WTC11 (cell line): ENCODE measurements at regions not wholly inside any gene's neighbourhood (a gene's known extent, or its start where the extent isn't known, plus 50 kb on each side); places are given as distances from the start of the nearest gene placed in this dataset.

Experiments
- ATAC-seq: fragments of 200-7000 bp; cut with Tn5 transposase; 2 replicates; pipeline ENCODE4 v1.10.0; 2021; ENCODE audit warnings: mild to moderate bottlenecking, moderate library complexity
- CTCF ChIA-PET: fragments of 300-600 bp; sonication (Branson Sonifier 250); formaldehyde crosslinking; loops from one replicate; lab custom pipeline; 2021; ENCODE audit warnings: antibody characterized with exemption; lab: Charles Lee
- POLR2A ChIA-PET: fragments of 350-600 bp; sonication (Branson Sonifier 250); formaldehyde crosslinking; loops from one replicate; lab custom pipeline; 2021; ENCODE audit warnings: antibody characterized with exemption; lab: Charles Lee
- DNase-seq: peaks from one replicate; pipeline ENCODE4 v3.0.0; 2021; ENCODE audit warnings: low spot score
- H3K27ac Mint-ChIP-seq: 2 replicates; pipeline ENCODE4 v1.8.0; 2021; ENCODE audit warnings: mixed read lengths
- H3K27me3 Mint-ChIP-seq: 2 replicates; pipeline ENCODE4 v1.8.0; 2021; ENCODE audit warnings: low read depth, mild to moderate bottlenecking, moderate library complexity, mixed read lengths
- H3K36me3 Mint-ChIP-seq: 2 replicates; pipeline ENCODE4 v1.8.0; 2021; ENCODE audit warnings: mixed read lengths
- H3K4me1 Mint-ChIP-seq: 2 replicates; pipeline ENCODE4 v1.8.0; 2022; ENCODE audit warnings: mixed read lengths
- H3K4me3 Mint-ChIP-seq: 2 replicates; pipeline ENCODE4 v1.8.0; 2021; ENCODE audit warnings: mild to moderate bottlenecking, moderate library complexity, mixed read lengths
- H3K9me3 Mint-ChIP-seq: 2 replicates; pipeline ENCODE4 v1.8.0; 2021; ENCODE audit warnings: mixed read lengths
- CBFB ChIP-seq: sonication (generic); formaldehyde crosslinking; IDR thresholded peaks from 2 replicates; pipeline ENCODE4 v1.8.1; 2022; ENCODE audit warnings: mild to moderate bottlenecking, low read depth, missing genetic modification reagents
- CREM ChIP-seq: sonication (generic); formaldehyde crosslinking; IDR thresholded peaks from 2 replicates; pipeline ENCODE4 v1.8.1; 2022; ENCODE audit warnings: mild to moderate bottlenecking, missing genetic modification reagents, moderate library complexity
- FOXJ3 ChIP-seq: sonication (generic); formaldehyde crosslinking; IDR thresholded peaks from 2 replicates; pipeline ENCODE4 v1.9.0; 2021; ENCODE audit warnings: missing genetic modification reagents, mild to moderate bottlenecking, borderline replicate concordance
- FOXK1 ChIP-seq: sonication (generic); formaldehyde crosslinking; IDR thresholded peaks from 2 replicates; pipeline ENCODE4 v1.8.0; 2022; ENCODE audit warnings: mild to moderate bottlenecking, moderate library complexity, missing genetic modification reagents
- HMGA2 ChIP-seq: fragments of 250-450 bp; sonication (Bioruptor Pico); IDR thresholded peaks from 2 replicates; pipeline ENCODE4 v1.4.0; 2021; ENCODE audit warnings: mild to moderate bottlenecking, moderate library complexity
- IRF2 ChIP-seq: sonication (generic); formaldehyde crosslinking; IDR thresholded peaks from 2 replicates; pipeline ENCODE4 v1.8.0; 2022; ENCODE audit warnings: low read depth, missing genetic modification reagents, borderline replicate concordance
- NFYB ChIP-seq: sonication (generic); formaldehyde crosslinking; conservative IDR thresholded peaks from 2 replicates; pipeline ENCODE4 v1.8.0; 2022; ENCODE audit warnings: low read depth, missing genetic modification reagents
- NR1H2 ChIP-seq: sonication (generic); formaldehyde crosslinking; IDR thresholded peaks from 2 replicates; pipeline ENCODE4 v1.9.0; 2021; ENCODE audit warnings: mild to moderate bottlenecking, moderate library complexity, missing genetic modification reagents
- NR2C2 ChIP-seq: sonication (generic); formaldehyde crosslinking; IDR thresholded peaks from 2 replicates; pipeline ENCODE4 v1.8.0; 2022; ENCODE audit warnings: mild to moderate bottlenecking, missing genetic modification reagents
- PRRX2 ChIP-seq: fragments of 250-450 bp; sonication (Bioruptor Pico); IDR thresholded peaks from 2 replicates; pipeline ENCODE4 v1.8.0; 2021; ENCODE audit warnings: mild to moderate bottlenecking
- RELA ChIP-seq: sonication (generic); formaldehyde crosslinking; IDR thresholded peaks from 2 replicates; pipeline ENCODE4 v1.8.1; 2022; ENCODE audit warnings: missing genetic modification reagents, mild to moderate bottlenecking, borderline replicate concordance
- SMAD3 ChIP-seq: sonication (generic); formaldehyde crosslinking; IDR thresholded peaks from 2 replicates; pipeline ENCODE4 v1.8.0; 2022; ENCODE audit warnings: missing genetic modification reagents, mild to moderate bottlenecking, borderline replicate concordance
- SOX15 ChIP-seq: fragments of 250-450 bp; sonication (Bioruptor Pico); IDR thresholded peaks from 2 replicates; pipeline ENCODE4 v1.9.0; 2021; ENCODE audit warnings: mild to moderate bottlenecking
- TEAD1 ChIP-seq: sonication (generic); formaldehyde crosslinking; IDR thresholded peaks from 2 replicates; pipeline ENCODE4 v1.8.0; 2022; ENCODE audit warnings: mild to moderate bottlenecking, missing genetic modification reagents
- TEAD4 ChIP-seq: sonication (generic); formaldehyde crosslinking; IDR thresholded peaks from 2 replicates; pipeline ENCODE4 v1.8.0; 2022; ENCODE audit warnings: mild to moderate bottlenecking, missing genetic modification reagents
- ZNF121 ChIP-seq: sonication (generic); formaldehyde crosslinking; IDR thresholded peaks from 2 replicates; pipeline ENCODE4 v1.8.0; 2023; ENCODE audit warnings: missing genetic modification reagents
- ZNF219 ChIP-seq: sonication (generic); formaldehyde crosslinking; IDR thresholded peaks from 2 replicates; pipeline ENCODE4 v1.8.0; 2023; ENCODE audit warnings: missing genetic modification reagents, mild to moderate bottlenecking, borderline replicate concordance
- ZNF263 ChIP-seq: sonication (generic); formaldehyde crosslinking; IDR thresholded peaks from 2 replicates; pipeline ENCODE4 v1.8.1; 2022; ENCODE audit warnings: low read depth, mild to moderate bottlenecking, moderate library complexity, missing genetic modification reagents
- ZNF396 ChIP-seq: fragments of 250-450 bp; sonication (Bioruptor Pico); IDR thresholded peaks from 2 replicates; pipeline ENCODE4 v1.8.0; 2021; ENCODE audit warnings: mild to moderate bottlenecking, moderate library complexity, borderline replicate concordance
- ZNF423 ChIP-seq: fragments of 250-450 bp; sonication (Bioruptor Pico); IDR thresholded peaks from 2 replicates; pipeline ENCODE4 v2.1.2; 2022; ENCODE audit warnings: mild to moderate bottlenecking, moderate library complexity
- ZNF671 ChIP-seq: fragments of 250-450 bp; sonication (Bioruptor Pico); IDR thresholded peaks from 2 replicates; pipeline ENCODE4 v1.8.0; 2021; ENCODE audit warnings: mild to moderate bottlenecking
- TF ChIP-seq, protein P1 (sequence below): sonication (generic); formaldehyde crosslinking; IDR thresholded peaks from 2 replicates; pipeline ENCODE4 v1.8.0; 2023; ENCODE audit warnings: missing genetic modification reagents, mild to moderate bottlenecking, borderline replicate concordance
- TF ChIP-seq, protein P2 (sequence below): sonication (generic); formaldehyde crosslinking; IDR thresholded peaks from 2 replicates; pipeline ENCODE4 v1.8.1; 2023; ENCODE audit warnings: mild to moderate bottlenecking, missing genetic modification reagents
- TF ChIP-seq, protein P3 (sequence below): fragments of 250-450 bp; sonication (Bioruptor Pico); IDR thresholded peaks from 2 replicates; pipeline ENCODE4 v1.9.0; 2021; ENCODE audit warnings: moderate library complexity, mild to moderate bottlenecking, inconsistent platforms, borderline replicate concordance
- TF ChIP-seq, protein P4 (sequence below): sonication (generic); formaldehyde crosslinking; IDR thresholded peaks from 2 replicates; pipeline ENCODE4 v1.8.1; 2022; ENCODE audit warnings: mild to moderate bottlenecking, moderate library complexity, missing genetic modification reagents
- TF ChIP-seq, protein P5 (sequence below): sonication (generic); formaldehyde crosslinking; IDR thresholded peaks from 2 replicates; pipeline ENCODE4 v1.8.1; 2022; ENCODE audit warnings: mild to moderate bottlenecking, missing genetic modification reagents, moderate library complexity, borderline replicate concordance
- TF ChIP-seq, protein P6 (sequence below): sonication (generic); formaldehyde crosslinking; conservative IDR thresholded peaks from 2 replicates; pipeline ENCODE4 v1.8.1; 2022; ENCODE audit warnings: mild to moderate bottlenecking, missing genetic modification reagents

DNA sequence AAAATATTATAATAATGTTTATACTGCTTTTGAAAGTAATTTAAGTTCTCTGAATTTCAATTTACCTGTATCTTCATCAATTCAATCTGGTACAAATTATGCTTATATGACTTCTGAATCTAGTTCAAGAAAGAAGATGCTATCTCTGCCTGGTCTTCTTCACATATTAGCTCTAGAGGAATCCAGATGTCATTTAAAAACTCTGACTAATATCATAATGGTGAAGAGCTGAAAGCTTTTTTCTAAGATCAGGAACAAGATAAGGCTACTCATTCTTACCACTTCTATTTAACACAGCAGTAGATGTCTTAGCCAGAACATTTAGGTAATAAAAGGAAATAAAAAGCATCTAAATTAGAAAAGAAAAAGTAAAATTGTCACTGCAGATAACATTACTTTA lies 636.1 kb downstream of the ARAP2 start (continued):
- TF ChIP-seq, protein P1, sequence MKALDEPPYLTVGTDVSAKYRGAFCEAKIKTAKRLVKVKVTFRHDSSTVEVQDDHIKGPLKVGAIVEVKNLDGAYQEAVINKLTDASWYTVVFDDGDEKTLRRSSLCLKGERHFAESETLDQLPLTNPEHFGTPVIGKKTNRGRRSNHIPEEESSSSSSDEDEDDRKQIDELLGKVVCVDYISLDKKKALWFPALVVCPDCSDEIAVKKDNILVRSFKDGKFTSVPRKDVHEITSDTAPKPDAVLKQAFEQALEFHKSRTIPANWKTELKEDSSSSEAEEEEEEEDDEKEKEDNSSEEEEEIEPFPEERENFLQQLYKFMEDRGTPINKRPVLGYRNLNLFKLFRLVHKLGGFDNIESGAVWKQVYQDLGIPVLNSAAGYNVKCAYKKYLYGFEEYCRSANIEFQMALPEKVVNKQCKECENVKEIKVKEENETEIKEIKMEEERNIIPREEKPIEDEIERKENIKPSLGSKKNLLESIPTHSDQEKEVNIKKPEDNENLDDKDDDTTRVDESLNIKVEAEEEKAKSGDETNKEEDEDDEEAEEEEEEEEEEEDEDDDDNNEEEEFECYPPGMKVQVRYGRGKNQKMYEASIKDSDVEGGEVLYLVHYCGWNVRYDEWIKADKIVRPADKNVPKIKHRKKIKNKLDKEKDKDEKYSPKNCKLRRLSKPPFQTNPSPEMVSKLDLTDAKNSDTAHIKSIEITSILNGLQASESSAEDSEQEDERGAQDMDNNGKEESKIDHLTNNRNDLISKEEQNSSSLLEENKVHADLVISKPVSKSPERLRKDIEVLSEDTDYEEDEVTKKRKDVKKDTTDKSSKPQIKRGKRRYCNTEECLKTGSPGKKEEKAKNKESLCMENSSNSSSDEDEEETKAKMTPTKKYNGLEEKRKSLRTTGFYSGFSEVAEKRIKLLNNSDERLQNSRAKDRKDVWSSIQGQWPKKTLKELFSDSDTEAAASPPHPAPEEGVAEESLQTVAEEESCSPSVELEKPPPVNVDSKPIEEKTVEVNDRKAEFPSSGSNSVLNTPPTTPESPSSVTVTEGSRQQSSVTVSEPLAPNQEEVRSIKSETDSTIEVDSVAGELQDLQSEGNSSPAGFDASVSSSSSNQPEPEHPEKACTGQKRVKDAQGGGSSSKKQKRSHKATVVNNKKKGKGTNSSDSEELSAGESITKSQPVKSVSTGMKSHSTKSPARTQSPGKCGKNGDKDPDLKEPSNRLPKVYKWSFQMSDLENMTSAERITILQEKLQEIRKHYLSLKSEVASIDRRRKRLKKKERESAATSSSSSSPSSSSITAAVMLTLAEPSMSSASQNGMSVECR (CRISPR knock-in tag) = no peak
- TF ChIP-seq, all 79 proteins: peak for 0

DNA sequence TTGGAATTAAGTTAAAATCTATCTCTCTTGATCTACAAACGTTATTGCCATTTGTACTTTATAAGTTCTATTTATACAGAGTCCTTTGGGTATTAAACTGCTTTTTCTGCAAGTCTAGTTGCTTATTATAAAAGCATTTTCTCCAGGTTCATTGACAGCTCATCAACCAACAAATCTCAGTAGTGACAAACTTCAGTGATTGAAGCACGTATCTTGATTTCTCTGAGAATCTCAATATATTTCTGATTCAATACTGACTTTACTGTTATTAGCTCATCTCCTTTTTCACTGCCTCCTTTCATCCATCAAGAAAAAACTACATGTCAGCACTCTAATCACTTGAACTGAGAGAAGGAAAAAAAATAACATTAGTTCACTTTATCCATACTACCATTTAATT lies 630.2 kb downstream of the ARAP2 start:
- no peak for DNase-seq
- ChIA-PET POLR2A (no interaction called here), CTCF (no interaction called here)
- Mint-ChIP-seq H3K4me3 (no peak overlapping the region), H3K36me3 (no peaks in the 10 kb centered on the region), H3K27me3 (no peaks in the 10 kb centered on the region), H3K27ac (no peak overlapping the region), H3K4me1 (no peaks in the 10 kb centered on the region), H3K9me3 (no peaks in the 10 kb centered on the region)
- ATAC-seq = no peak
- TF ChIP-seq NR1H2 (CRISPR knock-in tag) (no peak), PRRX2 (no peak), ZNF423 (CRISPR knock-in tag) (no peak), NR2C2 (CRISPR knock-in tag) (no peak), CBFB (no peak), ZNF263 (CRISPR knock-in tag) (no peak), TEAD4 (no peak), ZNF121 (no peak), NFYB (CRISPR knock-in tag) (no peak), FOXK1 (no peak), RELA (CRISPR knock-in tag) (no peak), ZNF671 (CRISPR knock-in tag) (no peak), CREM (CRISPR knock-in tag) (no peak), HMGA2 (CRISPR knock-in tag) (no peak), SOX15 (no peak), FOXJ3 (no peak)
- TF ChIP-seq, protein P2, sequence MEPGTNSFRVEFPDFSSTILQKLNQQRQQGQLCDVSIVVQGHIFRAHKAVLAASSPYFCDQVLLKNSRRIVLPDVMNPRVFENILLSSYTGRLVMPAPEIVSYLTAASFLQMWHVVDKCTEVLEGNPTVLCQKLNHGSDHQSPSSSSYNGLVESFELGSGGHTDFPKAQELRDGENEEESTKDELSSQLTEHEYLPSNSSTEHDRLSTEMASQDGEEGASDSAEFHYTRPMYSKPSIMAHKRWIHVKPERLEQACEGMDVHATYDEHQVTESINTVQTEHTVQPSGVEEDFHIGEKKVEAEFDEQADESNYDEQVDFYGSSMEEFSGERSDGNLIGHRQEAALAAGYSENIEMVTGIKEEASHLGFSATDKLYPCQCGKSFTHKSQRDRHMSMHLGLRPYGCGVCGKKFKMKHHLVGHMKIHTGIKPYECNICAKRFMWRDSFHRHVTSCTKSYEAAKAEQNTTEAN (CRISPR knock-in tag) = no peak
- TF ChIP-seq, protein P3, sequence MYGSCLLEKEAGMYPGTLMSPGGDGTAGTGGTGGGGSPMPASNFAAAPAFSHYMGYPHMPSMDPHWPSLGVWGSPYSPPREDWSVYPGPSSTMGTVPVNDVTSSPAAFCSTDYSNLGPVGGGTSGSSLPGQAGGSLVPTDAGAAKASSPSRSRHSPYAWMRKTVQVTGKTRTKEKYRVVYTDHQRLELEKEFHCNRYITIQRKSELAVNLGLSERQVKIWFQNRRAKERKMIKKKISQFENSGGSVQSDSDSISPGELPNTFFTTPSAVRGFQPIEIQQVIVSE (CRISPR knock-in tag) = no peak

DNA sequence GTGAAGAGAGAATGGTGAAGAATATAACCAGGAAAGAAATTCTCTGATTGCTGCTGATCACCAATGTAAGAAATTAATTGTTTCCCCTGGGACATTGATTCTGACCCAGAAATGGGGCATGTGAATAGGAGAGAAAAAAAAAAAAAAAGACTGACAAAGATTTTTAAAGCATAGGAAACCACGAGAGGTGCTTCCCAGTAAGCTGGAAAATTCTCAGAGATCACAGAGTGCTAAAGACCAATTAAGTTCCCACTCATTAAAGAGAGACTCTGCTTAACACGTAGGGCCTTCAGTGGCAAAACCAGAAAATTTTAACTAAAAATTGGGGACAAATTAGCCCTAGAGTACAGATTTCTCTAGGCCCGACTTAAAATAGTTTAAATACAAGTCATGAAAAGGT lies 604.4 kb downstream of the ARAP2 start:
- DNase-seq = no peak
- no peak for ATAC-seq
- POLR2A ChIA-PET = no interaction called here
- no peak overlapping the region for H3K4me3 Mint-ChIP-seq
- peaks cover 16% of the 10 kb centered on the region for H3K9me3 Mint-ChIP-seq
- H3K27me3 Mint-ChIP-seq = no peaks in the 10 kb centered on the region
- CTCF ChIA-PET = no interaction called here
- no peaks in the 10 kb centered on the region for H3K36me3 Mint-ChIP-seq
- H3K27ac Mint-ChIP-seq = no peak overlapping the region
- no peak for TF ChIP-seq TEAD1
- TF ChIP-seq NR1H2 (CRISPR knock-in tag) = no peak
- TF ChIP-seq, protein P4, sequence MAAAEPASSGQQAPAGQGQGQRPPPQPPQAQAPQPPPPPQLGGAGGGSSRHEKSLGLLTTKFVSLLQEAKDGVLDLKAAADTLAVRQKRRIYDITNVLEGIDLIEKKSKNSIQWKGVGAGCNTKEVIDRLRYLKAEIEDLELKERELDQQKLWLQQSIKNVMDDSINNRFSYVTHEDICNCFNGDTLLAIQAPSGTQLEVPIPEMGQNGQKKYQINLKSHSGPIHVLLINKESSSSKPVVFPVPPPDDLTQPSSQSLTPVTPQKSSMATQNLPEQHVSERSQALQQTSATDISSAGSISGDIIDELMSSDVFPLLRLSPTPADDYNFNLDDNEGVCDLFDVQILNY (CRISPR knock-in tag) = no peak
- no peak for TF ChIP-seq TEAD4
- no peak for TF ChIP-seq SMAD3 (CRISPR knock-in tag)
- TF ChIP-seq NFYB (CRISPR knock-in tag) = no peak
- no peak for TF ChIP-seq ZNF219
- TF ChIP-seq, protein P5, sequence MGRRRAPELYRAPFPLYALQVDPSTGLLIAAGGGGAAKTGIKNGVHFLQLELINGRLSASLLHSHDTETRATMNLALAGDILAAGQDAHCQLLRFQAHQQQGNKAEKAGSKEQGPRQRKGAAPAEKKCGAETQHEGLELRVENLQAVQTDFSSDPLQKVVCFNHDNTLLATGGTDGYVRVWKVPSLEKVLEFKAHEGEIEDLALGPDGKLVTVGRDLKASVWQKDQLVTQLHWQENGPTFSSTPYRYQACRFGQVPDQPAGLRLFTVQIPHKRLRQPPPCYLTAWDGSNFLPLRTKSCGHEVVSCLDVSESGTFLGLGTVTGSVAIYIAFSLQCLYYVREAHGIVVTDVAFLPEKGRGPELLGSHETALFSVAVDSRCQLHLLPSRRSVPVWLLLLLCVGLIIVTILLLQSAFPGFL (CRISPR knock-in tag) = no peak
- no peak for TF ChIP-seq ZNF396 (CRISPR knock-in tag)
- no peak for TF ChIP-seq IRF2 (CRISPR knock-in tag)
- TF ChIP-seq ZNF263 (CRISPR knock-in tag) = no peak
- TF ChIP-seq, protein P6, sequence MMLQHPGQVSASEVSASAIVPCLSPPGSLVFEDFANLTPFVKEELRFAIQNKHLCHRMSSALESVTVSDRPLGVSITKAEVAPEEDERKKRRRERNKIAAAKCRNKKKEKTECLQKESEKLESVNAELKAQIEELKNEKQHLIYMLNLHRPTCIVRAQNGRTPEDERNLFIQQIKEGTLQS (CRISPR knock-in tag) = no peak
- no peaks in the 10 kb centered on the region for H3K4me1 Mint-ChIP-seq
